Esophagus muscularis mucosa (tissue), 4 donors: ENCODE measurements at regions not wholly inside any gene's neighbourhood (a gene's known extent, or its start where the extent isn't known, plus 50 kb on each side); places are given as distances from the start of the nearest gene placed in this dataset.

Experiments used
- DNase-seq: peaks from one replicate; pipeline ENCODE4 v3.0.0-alpha.2; 2017; ENCODE audit errors: extremely low spot score
- H3K27ac ChIP-seq, 4 donors: fragments of 200-600 bp; sonication (generic); replicated peaks in 1 of 4; 1 replicate in 3 of 4; 2 replicates in 1 of 4; pipeline ENCODE4 v1.5.1; 2016 to 2019; ENCODE audit warnings: mild to moderate bottlenecking in 1 of 4
- H3K27me3 ChIP-seq, 4 donors: fragments of 200-600 bp; sonication (generic); one replicate each; pipeline versions ENCODE4 v1.5.1 to v1.6.0; 2016 to 2019
- H3K36me3 ChIP-seq, 4 donors: fragments of 200-600 bp; sonication (generic); one replicate each; pipeline ENCODE4 v1.5.1; 2016 to 2019
- H3K4me1 ChIP-seq, 4 donors: fragments of 200-600 bp; sonication (generic); one replicate each; pipeline ENCODE4 v1.5.1; 2016 to 2019
- H3K4me3 ChIP-seq, 4 donors: fragments of 200-600 bp; sonication (generic); 1 replicate in 2 of 4; 2 replicates in 2 of 4; pipeline ENCODE4 v1.5.1; 2016 to 2019; ENCODE audit warnings: mild to moderate bottlenecking in 4 of 4, moderate library complexity in 1 of 4
- H3K9me3 ChIP-seq, 4 donors: fragments of 200-600 bp; sonication (generic); 1 replicate in 3 of 4; 2 replicates in 1 of 4; pipeline ENCODE4 v1.5.1; 2016 to 2019
- CTCF ChIP-seq, 3 experiments: fragments of 200-600 bp in 2 of 3; fragments of 450-650 bp in 1 of 3; sonication (generic) in 2 of 3; IDR thresholded peaks; one replicate each; pipeline ENCODE4 v1.5.1; 2017 to 2019; ENCODE audit warnings: antibody characterized with exemption in 3 of 3, mild to moderate bottlenecking in 2 of 3, moderate library complexity in 1 of 3
- EP300 ChIP-seq: sonication (generic); formaldehyde crosslinking; IDR thresholded peaks from one replicate; pipeline ENCODE4 v1.6.1; 2017; ENCODE audit warnings: antibody characterized with exemption
- POLR2A ChIP-seq: fragments of 450-650 bp; IDR thresholded peaks from one replicate; pipeline ENCODE4 v1.6.1; 2017; ENCODE audit warnings: antibody characterized with exemption, moderate library complexity, mild to moderate bottlenecking, low read depth
- POLR2AphosphoS5 ChIP-seq, 2 donors: sonication (generic); formaldehyde crosslinking; IDR thresholded peaks; one replicate each; pipeline ENCODE4 v1.6.1; 2017; ENCODE audit warnings: antibody characterized with exemption in 2 of 2
- WGBS: methylation state at CpG from one replicate; pipeline ENCODE4 v1.1.5; 2018; 5-methylcytosine and 5-hydroxymethylcytosine counted together
- intact Hi-C: fragments of 100-400 bp; cut with DNase I; formaldehyde crosslinking; loops from one replicate; pipeline ENCODE4 v1.15.1; 2023

GRCh38 chr1:221174330-221174993 lies 295.2 kb downstream of the HLX start:
- TF ChIP-seq POLR2AphosphoS5 (IDR thresholded peaks at IDR 0.05) (peak in 1 of 2 donors; percentile 22), CTCF (IDR thresholded peaks at IDR 0.05) (peak in 1 of 3 experiments; percentile 16), EP300 (no peak), POLR2A (no peak)
- Histone ChIP-seq H3K36me3 (no peaks in the 10 kb centered on the region), H3K27ac (no peak overlapping the region), H3K27me3 (no peaks in the 10 kb centered on the region), H3K4me1 (peaks cover 0 to 6% (median 4%) of the 10 kb centered on the region in 4 donors), H3K4me3 (no peak overlapping the region), H3K9me3 (peaks cover 0 to 11% (median 6%) of the 10 kb centered on the region in 4 donors)
- WGBS, result 62% methylated on average over 5 of the region's 8 CpGs
- no peak for DNase-seq
- intact Hi-C loops, result no loop called here

GRCh38 chr1:221175249-221175648 lies 296.0 kb downstream of the HLX start:
- Histone ChIP-seq H3K4me3 (no peak overlapping the region), H3K27me3 (no peaks in the 10 kb centered on the region), H3K9me3 (peaks cover 0 to 11% (median 6%) of the 10 kb centered on the region in 4 donors), H3K4me1 (peaks cover 0 to 6% (median 0%) of the 10 kb centered on the region in 4 donors), H3K36me3 (no peaks in the 10 kb centered on the region), H3K27ac (no peak overlapping the region)
- no peak for DNase-seq
- TF ChIP-seq POLR2AphosphoS5 (IDR thresholded peaks at IDR 0.05), result no peak
- no peak for TF ChIP-seq EP300
- TF ChIP-seq POLR2A, result no peak
- intact Hi-C loops, result no loop called here
- 85% methylated on average over 1 of the region's 2 CpGs for WGBS

GRCh38 chr1:221180704-221181368 lies 301.6 kb downstream of the HLX start:
- DNase-seq, result no peak
- no peak for TF ChIP-seq POLR2A
- no peak for TF ChIP-seq CTCF (IDR thresholded peaks at IDR 0.05)
- no peaks in the 10 kb centered on the region for H3K4me1 ChIP-seq
- no peaks in the 10 kb centered on the region for H3K27me3 ChIP-seq
- H3K4me3 ChIP-seq, result no peak overlapping the region
- 92% methylated on average over 1 of the region's 1 CpG for WGBS
- intact Hi-C loops, result no loop called here
- no peaks in the 10 kb centered on the region for H3K36me3 ChIP-seq
- H3K27ac ChIP-seq, result no peak overlapping the region
- H3K9me3 ChIP-seq, result no peaks in the 10 kb centered on the region

- no peak overlapping the region for H3K27ac ChIP-seq
- 91% methylated on average over 4 of the region's 4 CpGs for WGBS
- intact Hi-C loops, result no loop called here
- no peak for DNase-seq
- H3K4me3 ChIP-seq, result no peak overlapping the region
- H3K36me3 ChIP-seq, result no peaks in the 10 kb centered on the region
- H3K27me3 ChIP-seq, result no peaks in the 10 kb centered on the region
- H3K4me1 ChIP-seq, result no peaks in the 10 kb centered on the region
- TF ChIP-seq POLR2AphosphoS5 (IDR thresholded peaks at IDR 0.05) (no peak), EP300 (no peak), POLR2A (no peak), CTCF (IDR thresholded peaks at IDR 0.05) (no peak)
- no peaks in the 10 kb centered on the region for H3K9me3 ChIP-seq
These were observed 303.7 kb downstream of the HLX start for GRCh38 chr1:221182791-221183533.

- 75% methylated on average over 3 of the region's 3 CpGs for WGBS
- no peaks in the 10 kb centered on the region for H3K4me1 ChIP-seq
- H3K27ac ChIP-seq, result no peak overlapping the region
- TF ChIP-seq EP300, result no peak
- no peak for TF ChIP-seq CTCF (IDR thresholded peaks at IDR 0.05)
- TF ChIP-seq POLR2A, result no peak
- TF ChIP-seq POLR2AphosphoS5 (IDR thresholded peaks at IDR 0.05), result no peak
- no peaks in the 10 kb centered on the region for H3K27me3 ChIP-seq
- H3K36me3 ChIP-seq, result no peaks in the 10 kb centered on the region
- H3K9me3 ChIP-seq, result no peaks in the 10 kb centered on the region
- no peak for DNase-seq
- intact Hi-C loops, result no loop called here
- H3K4me3 ChIP-seq, result no peak overlapping the region
These were observed 305.0 kb downstream of the HLX start for GRCh38 chr1:221184131-221184794.
